ENCODE measurements at regions not wholly inside any gene's neighbourhood (a gene's known extent, or its start where the extent isn't known, plus 50 kb on each side); places are given as distances from the start of the nearest gene placed in this dataset.

GRCh38 chr6:44056392-44057237, 70.6 kb downstream of the MRPL14 start:
- Histone ChIP-seq H2BK5ac (ENCODE audit: insufficient read length, low read length) (no peak overlapping the region), H3K14ac (ENCODE audit: insufficient read depth, low read length) (no peak overlapping the region; the same call in 1 of the 2 replicates), H2BK12ac (ENCODE audit: insufficient read length, low read depth, low read length) (no peak overlapping the region), H2AK5ac (ENCODE audit: insufficient read length, low read length) (no peak overlapping the region), H3K4me1 (ENCODE audit: insufficient read depth, low read length) (peaks cover 4% of the 10 kb centered on the region; the same call in 1 of the 2 replicates), H4K5ac (ENCODE audit: insufficient read length, low read depth, low read length) (no peak overlapping the region), H2AFZ (ENCODE audit: low read length) (no peak overlapping the region), H3K79me2 (ENCODE audit: insufficient read depth, low read length) (no peaks in the 10 kb centered on the region), H2BK120ac (ENCODE audit: low read depth, low read length, poor library complexity, severe bottlenecking) (no peak overlapping the region), H4K8ac (replicated peaks; ENCODE audit: insufficient read length, low read depth, low read length) (no peak overlapping the region), H3K9me3 (ENCODE audit: control insufficient read depth, low read depth, low read length) (no peaks in the 10 kb centered on the region), H3T11ph (ENCODE audit: low read length) (no peak overlapping the region), H3K27ac (ENCODE audit: insufficient read length, low read depth, low read length) (no peak overlapping the region), H3K4me2 (ENCODE audit: insufficient read depth, insufficient read length, low read length) (no peak overlapping the region), H4K20me1 (ENCODE audit: control insufficient read depth, insufficient read depth, insufficient read length) (no peaks in the 10 kb centered on the region), H2BK15ac (ENCODE audit: low read depth, low read length) (no peak overlapping the region), H3K56ac (ENCODE audit: insufficient read length, low read depth, low read length) (no peak overlapping the region), H3K9ac (ENCODE audit: extremely low read depth, insufficient read length, low read length) (no peak overlapping the region), H3K23me2 (ENCODE audit: insufficient read length, low read depth, low read length, poor library complexity, severe bottlenecking) (no peaks in the 10 kb centered on the region), H3K79me1 (ENCODE audit: insufficient read depth, low read depth, low read length, poor library complexity, severe bottlenecking) (no peaks in the 10 kb centered on the region), H4K91ac (ENCODE audit: insufficient read length, low read depth, low read length) (no peak overlapping the region), H3K18ac (ENCODE audit: insufficient read length, low read depth, low read length) (no peak overlapping the region), H3K23ac (ENCODE audit: insufficient read length, low read depth, low read length) (no peak overlapping the region), H2BK20ac (ENCODE audit: low read depth, low read length, poor library complexity, severe bottlenecking) (no peak overlapping the region), H3K4ac (ENCODE audit: low read depth, low read length) (no peak overlapping the region), H3K27me3 (ENCODE audit: insufficient read depth, low read length) (no peaks in the 10 kb centered on the region)
- WGBS (ENCODE audit: extremely low coverage, insufficient read length, low lambda C conversion rate): no CpG with 5 or more reads among the region's 13 CpGs
- Mint-ChIP-seq H3K9me3 (peaks cover 0 to 4% of the 10 kb centered on the region in 2 experiments; a peak in 1 of 5 replicates), H3K36me3 (ENCODE audit: insufficient read depth in 1 of 3, low read depth in 3 of 3) (peaks cover 0 to 7% (median 3%) of the 10 kb centered on the region in 3 experiments; a peak in 3 of 7 replicates), H3K27ac (no peak overlapping the region), H3K4me1 (peaks cover 28 to 40% of the 10 kb centered on the region in 2 experiments), H3K27me3 (ENCODE audit: low read depth) (peaks cover 5% of the 10 kb centered on the region; the same call in 1 of the 2 replicates), H3K4me3 (no peak overlapping the region)
- DNase-seq: no peak
- TF ChIP-seq CTCF (conservative IDR thresholded peaks at IDR 0.05): no peak
